Middle frontal gyrus (tissue), 1 donor: ENCODE measurements at regions not wholly inside any gene's neighbourhood (a gene's known extent, or its start where the extent isn't known, plus 50 kb on each side); places are given as distances from the start of the nearest gene placed in this dataset.

ENCODE experiments used
- DNase-seq: peaks from one replicate; pipeline ENCODE4 v3.0.0-alpha.2; 2015; ENCODE audit warnings: low spot score; ENCODE audit errors: extremely low spot score

GRCh38 chr13:73242515-73243015 lies 183.8 kb downstream of the KLF5 start:
- DNase-seq, result no peak

GRCh38 chr13:73240193-73240592 lies 181.4 kb downstream of the KLF5 start:
- DNase-seq, result no peak

- DNase-seq, result no peak
Observed at GRCh38 chr13:73235385-73235784, 176.6 kb downstream of the KLF5 start.

- no peak for DNase-seq
Observed at GRCh38 chr13:73231471-73231870, 172.7 kb downstream of the KLF5 start.

GRCh38 chr13:73230716-73231115 lies 171.9 kb downstream of the KLF5 start:
- DNase-seq, result no peak

GRCh38 chr13:73228546-73228945 lies 169.7 kb downstream of the KLF5 start:
- DNase-seq, result no peak

- no peak for DNase-seq
Observed at GRCh38 chr13:73225990-73226389, 167.2 kb downstream of the KLF5 start.

- DNase-seq, result no peak
Observed at GRCh38 chr13:73224703-73225102, 165.9 kb downstream of the KLF5 start.

- no peak for DNase-seq
Observed at GRCh38 chr13:73223372-73223781, 164.6 kb downstream of the KLF5 start.

- DNase-seq, result no peak
Observed at GRCh38 chr13:73222627-73223305, 164.0 kb downstream of the KLF5 start.

GRCh38 chr13:73220966-73221720 lies 162.3 kb downstream of the KLF5 start:
- no peak for DNase-seq

- DNase-seq, result no peak
Observed at GRCh38 chr13:73218181-73218580, 159.4 kb downstream of the KLF5 start.

GRCh38 chr13:73216381-73216831 lies 157.6 kb downstream of the KLF5 start:
- DNase-seq, result no peak

- DNase-seq, result no peak
Observed at GRCh38 chr13:73215823-73216222, 157.0 kb downstream of the KLF5 start.

- DNase-seq, result no peak
Observed at GRCh38 chr13:73212482-73212881, 153.7 kb downstream of the KLF5 start.

- no peak for DNase-seq
Observed at GRCh38 chr13:73210218-73210883, 151.5 kb downstream of the KLF5 start.

GRCh38 chr13:73204952-73205351 lies 146.1 kb downstream of the KLF5 start:
- DNase-seq, result no peak

GRCh38 chr13:73201626-73202025 lies 142.8 kb downstream of the KLF5 start:
- no peak for DNase-seq

- DNase-seq, result no peak
Observed at GRCh38 chr13:73198991-73199411, 140.2 kb downstream of the KLF5 start.

GRCh38 chr13:73195091-73195490 lies 136.3 kb downstream of the KLF5 start:
- no peak for DNase-seq

GRCh38 chr13:73194310-73194709 lies 135.5 kb downstream of the KLF5 start:
- no peak for DNase-seq

GRCh38 chr13:73193554-73193953 lies 134.7 kb downstream of the KLF5 start:
- DNase-seq, result no peak
